ENCODE measurements at regions not wholly inside any gene's neighbourhood (a gene's known extent, or its start where the extent isn't known, plus 50 kb on each side); places are given as distances from the start of the nearest gene placed in this dataset.

- TF ChIP-seq SIN3A (IDR thresholded peaks at IDR 0.05; ENCODE audit: borderline replicate concordance, low read depth, low read length) (no peak), RFX5 (IDR thresholded peaks at IDR 0.05; ENCODE audit: low read length) (no peak), SMC3 (IDR thresholded peaks at IDR 0.05; ENCODE audit: low read depth, low read length) (no peak), RAD21 (IDR thresholded peaks at IDR 0.05; ENCODE audit: low read length) (no peak)
Measured at GRCh38 chr4:3703677-3704521, 62.3 kb upstream of the ADRA2C start.
